ENCODE measurements at regions not wholly inside any gene's neighbourhood (a gene's known extent, or its start where the extent isn't known, plus 50 kb on each side); places are given as distances from the start of the nearest gene placed in this dataset.

GRCh38 chr3:177754508-177754921 is 557.2 kb upstream of the TBL1XR1 start:
- TF ChIP-seq POLR2A (IDR thresholded peaks at IDR 0.05) (no peak), EP300 (IDR thresholded peaks at IDR 0.05) (no peak), CTCF (IDR thresholded peaks at IDR 0.05) (no peak), POLR2AphosphoS5 (IDR thresholded peaks at IDR 0.05) (no peak)
